ENCODE measurements at regions not wholly inside any gene's neighbourhood (a gene's known extent, or its start where the extent isn't known, plus 50 kb on each side); places are given as distances from the start of the nearest gene placed in this dataset.
A peak's percentile ranks its signal among the peaks of the same experiment; 100 is the strongest.

- intact Hi-C loops (cut with DNase I; ENCODE audit: low total_unique reads) = no loop called here
- Histone ChIP-seq H3K36me3 (ENCODE audit: low read depth, missing control alignments) (no peaks in the 10 kb centered on the region), H3K4me1 (peaks cover 2% of the 10 kb centered on the region), H3K27me3 (no peaks in the 10 kb centered on the region), H3K9me3 (no peaks in the 10 kb centered on the region), H3K4me3 (no peak overlapping the region), H3K27ac (no peak overlapping the region)
- WGBS, 2 donors = 83 to 90% methylated on average over 2 of the region's 2 CpGs
- no peak for TF ChIP-seq POLR2A (IDR thresholded peaks at IDR 0.05)
- DNase-seq = no peak
Measured at GRCh38 chr3:177317247-177317646, 120.0 kb upstream of the TBL1XR1 start.

- H3K36me3 ChIP-seq (ENCODE audit: low read depth, missing control alignments) = no peaks in the 10 kb centered on the region
- WGBS, 2 donors = 94 to 96% methylated on average over 1 of the region's 1 CpG
- TF ChIP-seq, protein P1, sequence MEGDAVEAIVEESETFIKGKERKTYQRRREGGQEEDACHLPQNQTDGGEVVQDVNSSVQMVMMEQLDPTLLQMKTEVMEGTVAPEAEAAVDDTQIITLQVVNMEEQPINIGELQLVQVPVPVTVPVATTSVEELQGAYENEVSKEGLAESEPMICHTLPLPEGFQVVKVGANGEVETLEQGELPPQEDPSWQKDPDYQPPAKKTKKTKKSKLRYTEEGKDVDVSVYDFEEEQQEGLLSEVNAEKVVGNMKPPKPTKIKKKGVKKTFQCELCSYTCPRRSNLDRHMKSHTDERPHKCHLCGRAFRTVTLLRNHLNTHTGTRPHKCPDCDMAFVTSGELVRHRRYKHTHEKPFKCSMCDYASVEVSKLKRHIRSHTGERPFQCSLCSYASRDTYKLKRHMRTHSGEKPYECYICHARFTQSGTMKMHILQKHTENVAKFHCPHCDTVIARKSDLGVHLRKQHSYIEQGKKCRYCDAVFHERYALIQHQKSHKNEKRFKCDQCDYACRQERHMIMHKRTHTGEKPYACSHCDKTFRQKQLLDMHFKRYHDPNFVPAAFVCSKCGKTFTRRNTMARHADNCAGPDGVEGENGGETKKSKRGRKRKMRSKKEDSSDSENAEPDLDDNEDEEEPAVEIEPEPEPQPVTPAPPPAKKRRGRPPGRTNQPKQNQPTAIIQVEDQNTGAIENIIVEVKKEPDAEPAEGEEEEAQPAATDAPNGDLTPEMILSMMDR (IDR thresholded peaks at IDR 0.05) = no peak
- no peak for TF ChIP-seq POLR2A (IDR thresholded peaks at IDR 0.05)
- DNase-seq = no peak
- H3K9me3 ChIP-seq = no peaks in the 10 kb centered on the region
- no peak overlapping the region for H3K27ac ChIP-seq
- intact Hi-C loops (cut with DNase I; ENCODE audit: low total_unique reads) = no loop called here
- no peaks in the 10 kb centered on the region for H3K27me3 ChIP-seq
- no peak overlapping the region for H3K4me3 ChIP-seq
- peaks cover 2% of the 10 kb centered on the region for H3K4me1 ChIP-seq
Measured at GRCh38 chr3:177318559-177318958, 121.3 kb upstream of the TBL1XR1 start.

GRCh38 chr3:177320765-177321247 is 123.5 kb upstream of the TBL1XR1 start:
- intact Hi-C loops (cut with DNase I; ENCODE audit: low total_unique reads) = no loop called here
- H3K4me1 ChIP-seq = peaks cover 2% of the 10 kb centered on the region
- TF ChIP-seq POLR2A (IDR thresholded peaks at IDR 0.05) = no peak
- TF ChIP-seq, protein P1 (IDR thresholded peaks at IDR 0.05) = no peak
- WGBS, 2 donors = 50 to 63% methylated on average over 4 of the region's 4 CpGs
- DNase-seq = no peak
- H3K36me3 ChIP-seq (ENCODE audit: low read depth, missing control alignments) = no peaks in the 10 kb centered on the region
- no peaks in the 10 kb centered on the region for H3K9me3 ChIP-seq
- H3K4me3 ChIP-seq = no peak overlapping the region
- H3K27me3 ChIP-seq = no peaks in the 10 kb centered on the region
- no peak overlapping the region for H3K27ac ChIP-seq

DNA sequence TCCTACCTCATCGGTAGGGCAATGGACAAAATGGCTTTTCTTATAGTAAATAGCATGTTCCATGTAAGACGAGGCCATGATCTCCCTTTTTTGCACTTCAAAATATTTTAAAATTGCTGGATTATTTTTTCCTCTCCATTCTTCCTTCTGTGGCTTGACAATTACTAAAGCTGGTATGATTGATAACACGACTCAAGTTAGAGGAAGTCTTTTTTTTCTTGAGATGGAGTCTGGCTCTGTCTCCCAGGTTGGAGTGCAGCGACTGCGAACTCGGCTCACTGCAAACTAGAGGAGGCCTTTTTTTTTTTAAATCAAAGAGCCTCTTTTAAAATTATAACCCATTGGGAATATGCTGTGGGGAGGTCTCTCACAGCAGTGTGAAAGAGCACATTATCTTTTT is 124.5 kb upstream of the TBL1XR1 start:
- no peaks in the 10 kb centered on the region for H3K27me3 ChIP-seq
- peaks cover 2% of the 10 kb centered on the region for H3K4me1 ChIP-seq
- intact Hi-C loops (cut with DNase I; ENCODE audit: low total_unique reads) = no loop called here
- H3K36me3 ChIP-seq (ENCODE audit: low read depth, missing control alignments) = no peaks in the 10 kb centered on the region
- 59 to 73% methylated on average over 6 of the region's 6 CpGs for WGBS, 2 donors
- TF ChIP-seq, protein P1 (IDR thresholded peaks at IDR 0.05) = no peak
- no peak for TF ChIP-seq POLR2A (IDR thresholded peaks at IDR 0.05)
- DNase-seq = no peak
- H3K9me3 ChIP-seq = no peaks in the 10 kb centered on the region
- no peak overlapping the region for H3K4me3 ChIP-seq
- H3K27ac ChIP-seq = no peak overlapping the region

GRCh38 chr3:177322881-177323280 is 125.6 kb upstream of the TBL1XR1 start:
- peaks cover 2% of the 10 kb centered on the region for H3K4me1 ChIP-seq
- no peaks in the 10 kb centered on the region for H3K36me3 ChIP-seq (ENCODE audit: low read depth, missing control alignments)
- intact Hi-C loops (cut with DNase I; ENCODE audit: low total_unique reads) = no loop called here
- no peaks in the 10 kb centered on the region for H3K27me3 ChIP-seq
- no peak for DNase-seq
- no peak overlapping the region for H3K27ac ChIP-seq
- TF ChIP-seq POLR2A (IDR thresholded peaks at IDR 0.05) = no peak
- TF ChIP-seq, protein P1 (IDR thresholded peaks at IDR 0.05) = no peak
- peak overlapping the region in 1 of 2 donors; percentile 5 for H3K4me3 ChIP-seq
- 62 to 63% methylated on average over 10 of the region's 10 CpGs for WGBS, 2 donors
- H3K9me3 ChIP-seq = no peaks in the 10 kb centered on the region

Data from testis (tissue), 2 donors.